GM19455 (cell line): ENCODE measurements at regions not wholly inside any gene's neighbourhood (a gene's known extent, or its start where the extent isn't known, plus 50 kb on each side); places are given as distances from the start of the nearest gene placed in this dataset.

ENCODE experiments used
- ATAC-seq: cut with Tn5 transposase; IDR thresholded peaks from one replicate; pipeline ENCODE4 v1.9.1; 2021; ENCODE audit not compliant: unreplicated experiment

GRCh38 chr4:36492590-36492989 is 211.2 kb downstream of the DTHD1 start:
- no peak for ATAC-seq

GRCh38 chr4:36493251-36493650 is 211.8 kb downstream of the DTHD1 start:
- no peak for ATAC-seq

GRCh38 chr4:36494016-36494415 is 212.6 kb downstream of the DTHD1 start:
- no peak for ATAC-seq

GRCh38 chr4:36494747-36495146 is 213.3 kb downstream of the DTHD1 start:
- no peak for ATAC-seq

GRCh38 chr4:36502350-36502749 is 220.9 kb downstream of the DTHD1 start:
- no peak for ATAC-seq

GRCh38 chr4:36508394-36508793 is 227.0 kb downstream of the DTHD1 start:
- no peak for ATAC-seq

- no peak for ATAC-seq
These were observed 228.4 kb downstream of the DTHD1 start for GRCh38 chr4:36509845-36510244.

GRCh38 chr4:36511785-36512184 is 230.4 kb downstream of the DTHD1 start:
- no peak for ATAC-seq

- no peak for ATAC-seq
These were observed 235.2 kb downstream of the DTHD1 start for GRCh38 chr4:36516522-36517095.

GRCh38 chr4:36523182-36523581 is 241.8 kb downstream of the DTHD1 start:
- ATAC-seq: no peak

- no peak for ATAC-seq
These were observed 251.4 kb downstream of the DTHD1 start for GRCh38 chr4:36532670-36533379.

GRCh38 chr4:36533944-36534343 is 252.5 kb downstream of the DTHD1 start:
- no peak for ATAC-seq

- no peak for ATAC-seq
These were observed 266.0 kb downstream of the DTHD1 start for GRCh38 chr4:36547383-36547782.

GRCh38 chr4:36549252-36549651 is 267.8 kb downstream of the DTHD1 start:
- ATAC-seq: no peak

GRCh38 chr4:36549992-36550391 is 268.6 kb downstream of the DTHD1 start:
- no peak for ATAC-seq

- peak; percentile 85 for ATAC-seq
These were observed 270.3 kb downstream of the DTHD1 start for GRCh38 chr4:36551697-36552214.

GRCh38 chr4:36553029-36553428 is 271.6 kb downstream of the DTHD1 start:
- no peak for ATAC-seq

GRCh38 chr4:36553453-36553852 is 272.0 kb downstream of the DTHD1 start:
- ATAC-seq: no peak

GRCh38 chr4:36556984-36557383 is 275.6 kb downstream of the DTHD1 start:
- ATAC-seq: no peak

GRCh38 chr4:36568575-36568974 is 287.2 kb downstream of the DTHD1 start:
- ATAC-seq: no peak

GRCh38 chr4:36573441-36573840 is 292.0 kb downstream of the DTHD1 start:
- ATAC-seq: no peak

- no peak for ATAC-seq
These were observed 293.4 kb downstream of the DTHD1 start for GRCh38 chr4:36574816-36575215.

GRCh38 chr4:36582198-36582597 is 300.8 kb downstream of the DTHD1 start:
- no peak for ATAC-seq
